PC-3 (cell line): ENCODE measurements at regions not wholly inside any gene's neighbourhood (a gene's known extent, or its start where the extent isn't known, plus 50 kb on each side); places are given as distances from the start of the nearest gene placed in this dataset.

Source experiments
- ATAC-seq: fragments of 200-7000 bp; cut with Tn5 transposase; 2 replicates; pipeline ENCODE4 v1.9.1; 2020; ENCODE audit warnings: mild to moderate bottlenecking, moderate library complexity
- BruUV-seq: library from RNA; stranded (reverse); fragments of 400-500 nt; replicated peaks from 2 replicates; lab custom pipeline; 2021; lab: Mats Ljungman, UMichigan
- CTCF ChIA-PET: fragments of 300-600 bp; sonication (Branson Sonifier 250); formaldehyde crosslinking; loops from one replicate; lab custom pipeline; 2022; ENCODE audit warnings: antibody characterized with exemption; lab: Charles Lee
- POLR2A ChIA-PET: fragments of 300-600 bp; sonication (Branson Sonifier 250); formaldehyde crosslinking; loops from one replicate; lab custom pipeline; 2022; ENCODE audit warnings: antibody characterized with exemption; ENCODE audit not compliant: unreplicated experiment; lab: Charles Lee
- DNase-seq: peaks from one replicate; pipeline ENCODE4 v3.0.0-alpha.2; 2015
- H2AFZ ChIP-seq: fragments of 300-600 bp; sonication (generic); 2 replicates; pipeline ENCODE4 v1.6.0; 2016; ENCODE audit warnings: antibody characterized with exemption, low read length
- H3F3A ChIP-seq: fragments of 300-600 bp; sonication (generic); one replicate; pipeline ENCODE4 v1.6.0; 2017; ENCODE audit warnings: antibody characterized with exemption, low read length, control low read depth, mild to moderate bottlenecking; ENCODE audit not compliant: unreplicated experiment
- H3K27ac ChIP-seq: fragments of 300-600 bp; sonication (generic); 2 replicates; pipeline ENCODE4 v1.5.1; 2016; ENCODE audit warnings: mild to moderate bottlenecking, low read length
- H3K27me3 ChIP-seq: fragments of 300-600 bp; sonication (generic); 2 replicates; pipeline ENCODE4 v1.6.1; 2016; ENCODE audit warnings: low read length, mixed read lengths
- H3K36me3 ChIP-seq: fragments of 300-600 bp; sonication (generic); 2 replicates; pipeline ENCODE4 v1.6.1; 2016; ENCODE audit warnings: low read depth, mixed run types, low read length, mixed read lengths
- H3K4me1 ChIP-seq: fragments of 300-600 bp; sonication (generic); 2 replicates; pipeline ENCODE4 v1.5.1; 2016; ENCODE audit warnings: low read length; ENCODE audit not compliant: insufficient read depth
- H3K4me2 ChIP-seq: fragments of 300-600 bp; sonication (generic); 2 replicates; pipeline ENCODE4 v1.6.0; 2016; ENCODE audit warnings: low read length
- H3K4me3 ChIP-seq: fragments of 300-600 bp; sonication (generic); 2 replicates; pipeline ENCODE4 v1.5.1; 2016; ENCODE audit warnings: mild to moderate bottlenecking, low read length, mixed read lengths
- H3K79me2 ChIP-seq: fragments of 300-600 bp; sonication (generic); 2 replicates; pipeline ENCODE4 v1.6.1; 2017; ENCODE audit warnings: low read length, mixed read lengths
- H3K9ac ChIP-seq: fragments of 300-600 bp; sonication (generic); 2 replicates; pipeline ENCODE4 v1.6.0; 2016; ENCODE audit warnings: mild to moderate bottlenecking, low read length
- H3K9me2 ChIP-seq: fragments of 300-600 bp; sonication (generic); replicated peaks from 2 replicates; pipeline ENCODE4 v1.6.1; 2016; ENCODE audit warnings: mixed run types, low read length, mixed read lengths
- H3K9me3 ChIP-seq: fragments of 300-600 bp; sonication (generic); 2 replicates; pipeline ENCODE4 v1.6.1; 2016; ENCODE audit warnings: low read length, mixed read lengths
- H4K20me1 ChIP-seq: fragments of 300-600 bp; sonication (generic); 2 replicates; pipeline ENCODE4 v1.6.1; 2016; ENCODE audit warnings: low read length, mixed read lengths
- CTCF ChIP-seq: fragments of 300-600 bp; sonication (generic); conservative IDR thresholded peaks from 2 replicates; pipeline ENCODE4 v1.5.1; 2017; ENCODE audit warnings: antibody characterized with exemption, low read depth, mild to moderate bottlenecking, low read length
- EZH2 ChIP-seq: fragments of 300-600 bp; sonication (generic); IDR thresholded peaks from one replicate; pipeline ENCODE4 v1.6.1; 2017; ENCODE audit warnings: antibody characterized with exemption, mild to moderate bottlenecking, low read length; ENCODE audit not compliant: unreplicated experiment
- EZH2phosphoT487 ChIP-seq: fragments of 300-600 bp; sonication (generic); IDR thresholded peaks from 2 replicates; pipeline ENCODE4 v1.6.1; 2018; ENCODE audit warnings: mild to moderate bottlenecking, antibody characterized with exemption, low read length, borderline replicate concordance
- intact Hi-C: fragments of 100-400 bp; cut with micrococcal nuclease; formaldehyde crosslinking; loops from 2 replicates; pipeline ENCODE4 v1.9.0; 2023

- Histone ChIP-seq H4K20me1 (no peaks in the 10 kb centered on the region), H3K4me3 (no peak overlapping the region), H3K9me2 (no peaks in the 10 kb centered on the region), H3K27me3 (peaks cover 36% of the 10 kb centered on the region), H3F3A (no peaks in the 10 kb centered on the region), H3K4me2 (no peak overlapping the region), H3K4me1 (no peaks in the 10 kb centered on the region), H3K27ac (no peak overlapping the region), H3K9ac (no peak overlapping the region), H3K36me3 (no peaks in the 10 kb centered on the region), H3K9me3 (no peaks in the 10 kb centered on the region), H3K79me2 (no peaks in the 10 kb centered on the region), H2AFZ (no peak overlapping the region)
- DNase-seq, result no peak
- ChIA-PET POLR2A (no interaction called here), CTCF (no interaction called here)
- TF ChIP-seq EZH2, result no peak
- no peak for ATAC-seq
- intact Hi-C loops, result no loop called here
- BruUV-seq, result no TSS peak
Observed at GRCh38 chr15:26355472-26356074, 417.3 kb downstream of the GABRB3 start.

GRCh38 chr15:26352909-26353308 is 420.0 kb downstream of the GABRB3 start:
- H3K36me3 ChIP-seq, result no peaks in the 10 kb centered on the region
- intact Hi-C loops, result no loop called here
- CTCF ChIA-PET, result no interaction called here
- ATAC-seq (no peak), DNase-seq (no peak)
- no peak overlapping the region for H2AFZ ChIP-seq
- no peaks in the 10 kb centered on the region for H3K4me1 ChIP-seq
- H3F3A ChIP-seq, result no peaks in the 10 kb centered on the region
- no peak overlapping the region for H3K4me2 ChIP-seq
- no peak overlapping the region for H3K27ac ChIP-seq
- TF ChIP-seq EZH2 (no peak), EZH2phosphoT487 (no peak), CTCF (no peak)
- no peak overlapping the region for H3K4me3 ChIP-seq
- H3K9me3 ChIP-seq, result 0 out of 2 replicates have a peak, but pooled peaks cover 4% of the 10 kb centered on the region
- POLR2A ChIA-PET, result no interaction called here
- no peaks in the 10 kb centered on the region for H3K9me2 ChIP-seq
- no peak overlapping the region for H3K9ac ChIP-seq
- no peaks in the 10 kb centered on the region for H3K79me2 ChIP-seq
- H3K27me3 ChIP-seq, result peaks cover 36% of the 10 kb centered on the region
- BruUV-seq, result no TSS peak
- H4K20me1 ChIP-seq, result no peaks in the 10 kb centered on the region

- BruUV-seq, result no TSS peak
- H3K9ac ChIP-seq, result no peak overlapping the region
- no peaks in the 10 kb centered on the region for H3K9me2 ChIP-seq
- no peaks in the 10 kb centered on the region for H3F3A ChIP-seq
- H3K9me3 ChIP-seq, result 0 out of 2 replicates have a peak, but pooled peaks cover 4% of the 10 kb centered on the region
- H3K36me3 ChIP-seq, result no peaks in the 10 kb centered on the region
- H3K4me3 ChIP-seq, result no peak overlapping the region
- TF ChIP-seq CTCF (no peak), EZH2 (no peak), EZH2phosphoT487 (no peak)
- ChIA-PET CTCF (no interaction called here), POLR2A (no interaction called here)
- ATAC-seq (no peak), DNase-seq (no peak)
- intact Hi-C loops, result no loop called here
- H3K27me3 ChIP-seq, result peaks cover 36% of the 10 kb centered on the region
- H3K27ac ChIP-seq, result no peak overlapping the region
- no peaks in the 10 kb centered on the region for H3K79me2 ChIP-seq
- H4K20me1 ChIP-seq, result no peaks in the 10 kb centered on the region
- H3K4me1 ChIP-seq, result no peaks in the 10 kb centered on the region
- H3K4me2 ChIP-seq, result no peak overlapping the region
- H2AFZ ChIP-seq, result no peak overlapping the region
Observed at GRCh38 chr15:26352406-26352805, 420.5 kb downstream of the GABRB3 start.
